ENCODE measurements at regions not wholly inside any gene's neighbourhood (a gene's known extent, or its start where the extent isn't known, plus 50 kb on each side); places are given as distances from the start of the nearest gene placed in this dataset.

DNA sequence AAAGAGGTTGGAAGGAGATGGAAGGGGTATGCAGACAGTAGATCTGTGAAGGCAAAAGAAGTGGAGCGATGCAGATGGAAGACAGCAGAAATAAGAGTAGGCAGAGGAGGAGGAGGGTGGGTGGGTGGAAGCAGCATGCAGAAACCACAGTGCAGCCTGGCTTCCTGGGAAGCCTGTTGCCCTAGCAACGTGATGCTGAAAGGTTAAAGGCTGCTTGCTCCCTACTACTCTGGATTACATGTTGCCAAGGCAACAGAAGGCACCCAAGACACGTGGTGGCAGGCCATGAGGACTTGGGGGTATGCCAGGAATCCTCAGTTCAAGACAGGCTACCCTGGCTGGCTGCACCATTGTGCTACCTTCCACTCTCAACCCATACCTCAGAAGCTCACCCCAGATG lies 129.6 kb downstream of the GRIN2B start:
- Histone ChIP-seq H3K4me1 (ENCODE audit: control insufficient read depth in 2 of 3, insufficient read depth in 2 of 3, low read depth in 1 of 3, low read length in 3 of 3) (no peaks in the 10 kb centered on the region), H3K27ac (ENCODE audit: low read depth in 2 of 2, low read length in 2 of 2) (no peak overlapping the region), H3K36me3 (ENCODE audit: control insufficient read depth in 2 of 3, insufficient read depth in 3 of 3, low read length in 3 of 3) (no peaks in the 10 kb centered on the region), H3K4me3 (ENCODE audit: low read length in 3 of 3) (no peak overlapping the region), H3K27me3 (ENCODE audit: control insufficient read depth, insufficient read depth, low read length) (no peaks in the 10 kb centered on the region), H3K9me3 (ENCODE audit: control insufficient read depth in 2 of 3, insufficient read depth in 1 of 3, low read length in 3 of 3) (no peaks in the 10 kb centered on the region), H3K9ac (ENCODE audit: low read length in 3 of 3) (no peak overlapping the region)
- intact Hi-C loops (cut with DNase I): no loop called here
- peak in 4 of 5 donors; percentile 41 to 71 (median 60) for DNase-seq
- FAIRE-seq: no peak
- TF ChIP-seq, protein P1, sequence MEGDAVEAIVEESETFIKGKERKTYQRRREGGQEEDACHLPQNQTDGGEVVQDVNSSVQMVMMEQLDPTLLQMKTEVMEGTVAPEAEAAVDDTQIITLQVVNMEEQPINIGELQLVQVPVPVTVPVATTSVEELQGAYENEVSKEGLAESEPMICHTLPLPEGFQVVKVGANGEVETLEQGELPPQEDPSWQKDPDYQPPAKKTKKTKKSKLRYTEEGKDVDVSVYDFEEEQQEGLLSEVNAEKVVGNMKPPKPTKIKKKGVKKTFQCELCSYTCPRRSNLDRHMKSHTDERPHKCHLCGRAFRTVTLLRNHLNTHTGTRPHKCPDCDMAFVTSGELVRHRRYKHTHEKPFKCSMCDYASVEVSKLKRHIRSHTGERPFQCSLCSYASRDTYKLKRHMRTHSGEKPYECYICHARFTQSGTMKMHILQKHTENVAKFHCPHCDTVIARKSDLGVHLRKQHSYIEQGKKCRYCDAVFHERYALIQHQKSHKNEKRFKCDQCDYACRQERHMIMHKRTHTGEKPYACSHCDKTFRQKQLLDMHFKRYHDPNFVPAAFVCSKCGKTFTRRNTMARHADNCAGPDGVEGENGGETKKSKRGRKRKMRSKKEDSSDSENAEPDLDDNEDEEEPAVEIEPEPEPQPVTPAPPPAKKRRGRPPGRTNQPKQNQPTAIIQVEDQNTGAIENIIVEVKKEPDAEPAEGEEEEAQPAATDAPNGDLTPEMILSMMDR (IDR thresholded peaks at IDR 0.05; ENCODE audit: borderline replicate concordance, extremely low read depth, insufficient read depth): no peak

DNA sequence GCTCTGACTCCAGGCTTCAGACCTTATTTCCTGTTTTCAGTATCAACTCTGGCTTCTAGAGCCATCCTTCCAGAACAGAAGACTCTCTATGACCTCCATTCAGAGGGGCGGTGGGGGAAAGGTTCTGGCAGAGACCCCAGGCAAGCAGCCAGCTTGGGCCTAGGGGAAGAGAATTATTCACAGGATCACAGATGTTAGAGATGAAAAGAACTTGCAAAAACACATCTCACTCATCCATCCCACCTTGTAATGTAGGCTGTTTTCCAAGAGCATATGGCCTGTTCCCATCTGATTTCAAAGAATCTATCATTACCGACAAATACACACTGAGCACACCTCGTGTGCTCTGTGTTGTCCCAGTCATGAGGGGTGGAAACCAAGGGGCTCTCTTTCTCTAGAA lies 131.9 kb downstream of the GRIN2B start:
- H3K27ac ChIP-seq (ENCODE audit: low read depth in 2 of 2, low read length in 2 of 2): no peak overlapping the region
- TF ChIP-seq, protein P1 (IDR thresholded peaks at IDR 0.05; ENCODE audit: borderline replicate concordance, extremely low read depth, insufficient read depth): no peak
- no peaks in the 10 kb centered on the region for H3K27me3 ChIP-seq (ENCODE audit: control insufficient read depth, insufficient read depth, low read length)
- no peak for FAIRE-seq
- no peak overlapping the region for H3K4me3 ChIP-seq (ENCODE audit: low read length in 3 of 3)
- no peak overlapping the region for H3K9ac ChIP-seq (ENCODE audit: low read length in 3 of 3)
- DNase-seq: no peak
- intact Hi-C loops (cut with DNase I): no loop called here
- no peaks in the 10 kb centered on the region for H3K9me3 ChIP-seq (ENCODE audit: control insufficient read depth in 2 of 3, insufficient read depth in 1 of 3, low read length in 3 of 3)
- H3K36me3 ChIP-seq (ENCODE audit: control insufficient read depth in 2 of 3, insufficient read depth in 3 of 3, low read length in 3 of 3): no peaks in the 10 kb centered on the region
- H3K4me1 ChIP-seq (ENCODE audit: control insufficient read depth in 2 of 3, insufficient read depth in 2 of 3, low read depth in 1 of 3, low read length in 3 of 3): no peaks in the 10 kb centered on the region

DNA sequence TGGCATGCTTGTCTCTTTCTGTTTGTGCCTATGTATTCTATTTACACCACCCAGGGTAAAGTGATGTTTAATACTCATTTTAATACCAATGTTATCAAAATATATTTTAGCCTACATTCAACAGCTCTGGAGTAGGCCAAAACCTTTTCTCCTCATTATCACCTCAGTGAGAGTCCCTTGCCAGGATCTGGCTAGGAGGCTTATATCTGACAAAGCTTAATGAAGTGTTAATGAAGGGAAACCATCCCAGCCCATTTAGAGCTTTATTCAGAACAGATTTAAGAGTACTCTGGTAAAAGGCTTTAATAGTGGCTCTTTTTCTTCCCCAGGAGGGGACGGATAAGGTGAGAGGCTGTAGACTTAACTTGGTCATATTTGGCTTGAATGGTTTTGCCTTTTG lies 137.6 kb downstream of the GRIN2B start:
- no peak overlapping the region for H3K27ac ChIP-seq (ENCODE audit: low read depth in 2 of 2, low read length in 2 of 2)
- H3K4me3 ChIP-seq (ENCODE audit: low read length in 3 of 3): no peak overlapping the region
- H3K9ac ChIP-seq (ENCODE audit: low read length in 3 of 3): no peak overlapping the region
- intact Hi-C loops (cut with DNase I): no loop called here
- H3K36me3 ChIP-seq (ENCODE audit: control insufficient read depth in 2 of 3, insufficient read depth in 3 of 3, low read length in 3 of 3): no peaks in the 10 kb centered on the region
- FAIRE-seq: no peak
- TF ChIP-seq, protein P1 (IDR thresholded peaks at IDR 0.05; ENCODE audit: borderline replicate concordance, extremely low read depth, insufficient read depth): no peak
- H3K27me3 ChIP-seq (ENCODE audit: control insufficient read depth, insufficient read depth, low read length): no peaks in the 10 kb centered on the region
- H3K9me3 ChIP-seq (ENCODE audit: control insufficient read depth in 2 of 3, insufficient read depth in 1 of 3, low read length in 3 of 3): no peaks in the 10 kb centered on the region
- DNase-seq: no peak
- H3K4me1 ChIP-seq (ENCODE audit: control insufficient read depth in 2 of 3, insufficient read depth in 2 of 3, low read depth in 1 of 3, low read length in 3 of 3): no peaks in the 10 kb centered on the region

DNA sequence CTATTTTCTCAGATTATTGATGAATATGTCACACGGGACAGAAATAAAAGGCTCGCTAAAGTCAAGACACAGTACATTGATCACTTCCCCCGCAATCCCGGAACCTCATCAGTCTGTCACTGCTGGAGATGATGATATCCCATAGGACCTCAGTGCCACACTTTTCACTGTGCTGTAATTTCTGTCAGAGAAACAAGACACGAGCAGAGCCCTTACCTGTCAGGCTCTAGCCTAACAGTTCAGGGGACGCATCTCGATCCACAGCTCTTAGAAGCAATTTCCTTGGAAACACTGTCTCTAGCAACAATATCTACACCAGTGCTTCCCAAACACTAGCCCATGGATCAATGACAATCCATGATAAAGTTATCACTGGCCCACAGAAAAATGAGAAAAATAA lies 140.0 kb downstream of the GRIN2B start:
- Histone ChIP-seq H3K9me3 (ENCODE audit: control insufficient read depth in 2 of 3, insufficient read depth in 1 of 3, low read length in 3 of 3) (no peaks in the 10 kb centered on the region), H3K36me3 (ENCODE audit: control insufficient read depth in 2 of 3, insufficient read depth in 3 of 3, low read length in 3 of 3) (no peaks in the 10 kb centered on the region), H3K4me1 (ENCODE audit: control insufficient read depth in 2 of 3, insufficient read depth in 2 of 3, low read depth in 1 of 3, low read length in 3 of 3) (no peaks in the 10 kb centered on the region), H3K27me3 (ENCODE audit: control insufficient read depth, insufficient read depth, low read length) (no peaks in the 10 kb centered on the region), H3K27ac (ENCODE audit: low read depth in 2 of 2, low read length in 2 of 2) (no peak overlapping the region), H3K9ac (ENCODE audit: low read length in 3 of 3) (no peak overlapping the region), H3K4me3 (ENCODE audit: low read length in 3 of 3) (no peak overlapping the region)
- intact Hi-C loops (cut with DNase I): no loop called here
- TF ChIP-seq, protein P1 (IDR thresholded peaks at IDR 0.05; ENCODE audit: borderline replicate concordance, extremely low read depth, insufficient read depth): no peak
- no peak for DNase-seq
- FAIRE-seq: no peak
